T-helper 2 cell treated with Interferon-gamma antibody and Interleukin-4, amounts not matched to agents 5 μg/mL and 100 μg/mL, for 36 hours (primary cell): ENCODE measurements at regions not wholly inside any gene's neighbourhood (a gene's known extent, or its start where the extent isn't known, plus 50 kb on each side); places are given as distances from the start of the nearest gene placed in this dataset.

Experiments
- DNase-seq: peaks from one replicate; pipeline ENCODE4 v3.0.0; 2021; ENCODE audit warnings: low spot score
- H3K27ac Mint-ChIP-seq: one replicate; pipeline ENCODE4 v1.8.0; 2021; ENCODE audit warnings: mild to moderate bottlenecking, mixed read lengths
- H3K27me3 Mint-ChIP-seq: one replicate; pipeline ENCODE4 v1.8.0; 2021; ENCODE audit warnings: low read depth, mixed read lengths
- H3K36me3 Mint-ChIP-seq: one replicate; pipeline ENCODE4 v1.8.0; 2021; ENCODE audit warnings: low read depth, mixed read lengths
- H3K4me1 Mint-ChIP-seq: one replicate; pipeline ENCODE4 v1.8.0; 2021; ENCODE audit warnings: low read depth, mixed read lengths
- H3K4me3 Mint-ChIP-seq: one replicate; pipeline ENCODE4 v1.8.0; 2022; ENCODE audit warnings: mild to moderate bottlenecking, moderate library complexity, mixed read lengths
- H3K9me3 Mint-ChIP-seq: one replicate; pipeline ENCODE4 v1.8.0; 2021; ENCODE audit warnings: mixed read lengths

DNA sequence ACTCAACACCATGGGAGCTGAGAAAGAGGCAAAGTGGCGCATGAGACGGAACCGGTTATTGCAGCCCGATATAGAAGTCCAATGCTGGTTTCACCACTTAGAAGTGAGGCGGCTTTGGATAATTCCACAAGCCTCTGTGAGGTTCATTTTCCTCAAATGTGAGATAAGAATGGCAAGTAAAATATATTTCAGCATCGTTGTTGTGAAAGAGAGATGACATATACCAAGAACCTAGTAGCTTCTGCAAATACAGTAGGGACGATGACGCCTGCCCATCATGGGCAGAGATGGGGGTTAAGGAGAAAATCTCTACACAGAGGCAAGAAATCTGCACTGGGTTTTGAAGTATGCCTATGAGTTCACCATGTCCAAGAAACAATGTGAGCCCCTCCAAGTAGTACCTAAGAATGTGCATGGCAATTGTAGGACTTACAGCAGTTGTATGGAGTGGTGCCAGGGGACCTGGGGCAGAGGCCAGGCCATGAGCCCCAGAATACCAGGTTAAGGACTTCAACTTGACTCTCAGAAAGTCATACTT lies 352.0 kb downstream of the RNF144A start:
- Mint-ChIP-seq H3K4me3 (no peak overlapping the region), H3K27ac (no peak overlapping the region), H3K27me3 (no peaks in the 10 kb centered on the region), H3K9me3 (no peaks in the 10 kb centered on the region), H3K36me3 (no peaks in the 10 kb centered on the region), H3K4me1 (no peaks in the 10 kb centered on the region)
- DNase-seq = no peak

DNA sequence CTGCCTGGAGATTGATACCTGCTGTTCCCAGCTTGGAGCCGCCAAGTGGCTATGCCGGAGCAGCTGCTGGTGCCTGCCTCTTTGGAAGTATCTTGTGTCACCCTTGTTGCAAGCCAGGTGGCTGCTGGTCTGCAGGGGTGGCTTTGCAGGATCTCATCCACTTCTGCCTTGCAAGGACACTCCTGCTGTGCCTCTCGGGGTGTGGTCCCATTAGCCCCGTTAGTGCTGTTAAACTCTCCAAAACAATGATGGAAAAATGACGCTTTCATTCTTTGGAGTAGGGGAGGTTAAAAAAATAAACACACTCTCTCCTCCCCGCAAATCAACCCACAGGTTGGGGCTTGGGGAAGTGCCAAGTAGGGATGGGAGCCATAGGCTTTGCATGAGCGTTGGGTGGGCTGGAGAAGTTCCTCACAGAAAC lies 352.8 kb downstream of the RNF144A start:
- no peaks in the 10 kb centered on the region for H3K36me3 Mint-ChIP-seq
- H3K27me3 Mint-ChIP-seq = no peaks in the 10 kb centered on the region
- H3K4me1 Mint-ChIP-seq = no peaks in the 10 kb centered on the region
- no peaks in the 10 kb centered on the region for H3K9me3 Mint-ChIP-seq
- no peak overlapping the region for H3K4me3 Mint-ChIP-seq
- DNase-seq = no peak
- no peak overlapping the region for H3K27ac Mint-ChIP-seq

DNA sequence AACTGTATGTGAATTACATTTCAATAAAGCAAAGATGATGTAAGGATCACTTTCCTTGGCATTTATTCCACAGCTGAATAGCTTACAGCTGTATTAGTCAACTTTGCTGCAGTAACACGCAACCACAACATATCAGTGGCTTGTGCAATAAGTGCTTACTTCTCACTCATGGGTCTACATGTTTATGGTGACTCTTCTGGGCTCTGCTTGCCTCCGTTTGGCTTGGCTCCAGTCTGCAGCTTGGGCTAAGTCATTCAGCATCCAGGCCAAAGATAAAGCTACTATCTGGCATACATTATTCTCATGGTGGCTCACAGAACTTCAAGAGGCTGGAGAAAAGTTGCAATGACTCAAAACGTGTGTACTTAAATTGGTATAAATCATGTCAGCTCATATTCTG lies 355.0 kb downstream of the RNF144A start:
- Mint-ChIP-seq H3K27ac (no peak overlapping the region), H3K9me3 (no peaks in the 10 kb centered on the region), H3K4me3 (no peak overlapping the region), H3K27me3 (no peaks in the 10 kb centered on the region), H3K4me1 (no peaks in the 10 kb centered on the region), H3K36me3 (no peaks in the 10 kb centered on the region)
- DNase-seq = no peak

DNA sequence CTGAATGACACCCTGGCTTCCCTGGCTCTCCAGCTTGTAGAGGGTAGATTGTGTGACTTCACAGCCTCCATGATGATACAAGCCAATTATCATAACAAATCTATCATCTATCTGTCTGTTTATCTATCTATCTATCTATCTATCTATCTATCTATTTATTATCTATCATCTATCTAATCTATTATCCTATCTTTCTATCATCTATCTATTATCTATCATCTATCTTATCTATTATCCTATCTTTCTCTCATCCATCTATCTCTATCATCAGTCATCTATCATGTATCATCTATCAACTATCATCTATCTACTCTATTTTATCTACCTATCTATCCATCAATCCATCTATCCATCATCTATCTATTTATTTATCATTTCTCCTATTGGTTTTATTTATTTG lies 361.8 kb downstream of the RNF144A start:
- H3K9me3 Mint-ChIP-seq = no peaks in the 10 kb centered on the region
- no peak for DNase-seq
- no peak overlapping the region for H3K27ac Mint-ChIP-seq
- no peak overlapping the region for H3K4me3 Mint-ChIP-seq
- no peaks in the 10 kb centered on the region for H3K4me1 Mint-ChIP-seq
- peaks cover 2% of the 10 kb centered on the region for H3K27me3 Mint-ChIP-seq
- no peaks in the 10 kb centered on the region for H3K36me3 Mint-ChIP-seq

DNA sequence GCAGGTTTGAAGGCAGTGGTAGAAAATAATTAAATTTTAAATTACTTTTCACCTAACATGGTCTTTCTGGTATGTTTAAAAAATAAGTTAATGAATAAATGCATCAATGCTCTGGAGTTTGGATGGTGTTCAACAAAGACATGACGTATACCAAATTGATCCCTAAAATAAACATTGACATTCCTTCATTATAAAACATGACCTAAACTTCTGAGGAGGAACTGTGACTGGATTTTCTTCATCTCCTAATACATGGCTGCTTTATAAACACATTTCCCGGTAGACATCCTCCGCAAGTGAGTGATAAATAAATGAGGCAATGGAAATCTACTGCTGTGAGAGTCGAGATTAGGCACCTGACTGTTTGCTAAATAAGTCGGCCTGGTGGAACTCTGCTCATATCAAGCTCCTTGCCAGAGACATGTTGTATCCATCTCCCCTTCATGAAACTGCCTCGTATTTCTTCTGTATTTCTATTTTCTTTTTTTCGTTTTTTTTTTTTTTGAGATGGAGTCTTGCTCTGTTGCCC lies 362.3 kb downstream of the RNF144A start:
- Mint-ChIP-seq H3K4me1 (no peaks in the 10 kb centered on the region), H3K4me3 (no peak overlapping the region), H3K27me3 (peaks cover 2% of the 10 kb centered on the region), H3K27ac (no peak overlapping the region), H3K36me3 (no peaks in the 10 kb centered on the region), H3K9me3 (no peaks in the 10 kb centered on the region)
- DNase-seq = no peak

DNA sequence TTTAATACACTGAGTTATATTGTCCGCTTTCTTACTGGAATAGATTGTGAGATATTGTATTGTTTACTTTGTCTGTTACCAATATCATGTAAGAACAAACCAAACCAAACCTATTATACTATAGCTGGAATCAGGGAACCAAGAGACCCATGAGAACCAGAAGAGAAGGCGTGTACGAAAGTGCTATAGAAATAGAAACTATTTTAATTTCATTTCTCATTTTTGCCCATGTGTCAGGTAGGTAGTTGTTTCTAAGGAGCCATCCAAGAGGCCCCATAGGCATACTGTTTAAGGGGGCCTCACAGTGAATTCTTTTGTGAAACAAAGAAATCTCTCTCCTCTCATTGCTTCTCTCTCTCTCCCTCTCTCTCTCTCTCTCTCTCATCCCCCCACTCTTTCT lies 363.6 kb downstream of the RNF144A start:
- DNase-seq = no peak
- Mint-ChIP-seq H3K4me3 (no peak overlapping the region), H3K36me3 (no peaks in the 10 kb centered on the region), H3K4me1 (no peaks in the 10 kb centered on the region), H3K27ac (no peak overlapping the region), H3K27me3 (peaks cover 2% of the 10 kb centered on the region), H3K9me3 (no peaks in the 10 kb centered on the region)

DNA sequence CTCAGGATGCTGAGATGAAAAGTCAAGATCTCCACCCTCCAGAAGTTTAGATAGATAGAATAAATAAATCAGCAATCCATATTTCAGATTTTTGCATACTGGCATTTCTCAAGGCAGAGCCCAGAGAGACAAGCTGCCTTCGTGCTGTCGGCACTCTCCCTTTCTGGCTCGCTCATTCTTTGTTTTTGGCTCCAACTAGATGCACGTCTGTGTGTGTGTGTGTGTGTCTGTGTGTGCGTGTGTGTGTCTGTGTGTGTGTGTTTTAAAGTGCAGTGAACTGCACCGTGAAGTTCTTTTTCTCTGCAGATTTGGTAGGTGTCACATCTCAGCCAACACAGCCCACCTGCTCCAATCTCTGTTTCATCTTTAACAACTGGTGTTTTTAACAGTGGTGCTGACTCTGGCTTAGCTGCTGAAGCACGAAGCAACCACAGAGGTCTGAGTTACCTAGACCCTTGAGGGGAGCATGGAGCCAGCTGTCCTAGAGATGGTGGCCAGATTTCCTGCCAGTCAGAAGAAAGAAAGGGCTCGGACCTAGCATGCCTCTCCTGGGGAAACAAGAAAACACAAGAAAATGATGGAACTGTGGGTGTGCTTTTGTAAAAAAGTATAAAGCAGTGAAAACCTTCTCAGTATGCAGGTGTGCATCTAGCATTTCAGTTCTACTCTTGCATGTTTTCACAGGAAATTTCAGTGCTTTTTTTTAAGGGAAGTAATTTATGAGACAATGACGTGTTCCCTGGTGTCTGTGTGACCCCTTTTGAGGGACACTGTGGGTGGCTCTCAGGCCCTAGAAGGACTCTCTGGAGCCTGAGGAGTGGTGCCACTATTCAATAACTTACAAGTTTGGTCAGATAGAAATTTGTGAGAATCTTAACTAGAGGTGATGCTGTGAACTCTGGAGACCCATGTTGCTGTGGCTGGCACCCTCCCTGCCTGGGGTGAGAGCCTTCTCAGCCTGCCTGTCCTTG lies 364.3 kb downstream of the RNF144A start:
- Mint-ChIP-seq H3K36me3 (no peaks in the 10 kb centered on the region), H3K27me3 (peaks cover 2% of the 10 kb centered on the region), H3K4me3 (no peak overlapping the region)

DNA sequence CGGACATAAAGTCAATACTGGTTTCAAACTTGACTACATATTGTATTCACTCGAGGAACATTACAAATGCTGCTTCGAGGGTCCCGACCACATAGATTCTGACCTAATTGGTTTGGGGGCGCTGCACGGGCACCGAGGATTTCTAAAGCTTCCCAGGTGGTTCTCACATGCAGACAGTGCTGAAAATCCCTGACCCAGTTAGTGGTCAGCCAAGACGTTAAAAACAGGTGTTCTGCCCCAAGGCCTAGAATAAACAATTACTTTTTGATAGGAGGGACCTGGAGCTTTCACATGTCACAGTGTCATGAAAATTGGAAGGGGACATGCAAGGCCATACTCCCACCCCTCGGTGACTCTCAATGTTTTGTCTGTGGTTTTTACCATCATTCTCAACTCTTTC lies 368.9 kb downstream of the RNF144A start:
- Mint-ChIP-seq H3K27ac (no peak overlapping the region), H3K4me3 (no peak overlapping the region), H3K36me3 (no peaks in the 10 kb centered on the region), H3K27me3 (peaks cover 2% of the 10 kb centered on the region), H3K9me3 (no peaks in the 10 kb centered on the region), H3K4me1 (no peaks in the 10 kb centered on the region)
- no peak for DNase-seq

More for the DNA sequence above, 364.3 kb downstream of the RNF144A start:
- Mint-ChIP-seq H3K4me1 (no peaks in the 10 kb centered on the region), H3K27ac (no peak overlapping the region), H3K9me3 (no peaks in the 10 kb centered on the region)
- DNase-seq = no peak

DNA sequence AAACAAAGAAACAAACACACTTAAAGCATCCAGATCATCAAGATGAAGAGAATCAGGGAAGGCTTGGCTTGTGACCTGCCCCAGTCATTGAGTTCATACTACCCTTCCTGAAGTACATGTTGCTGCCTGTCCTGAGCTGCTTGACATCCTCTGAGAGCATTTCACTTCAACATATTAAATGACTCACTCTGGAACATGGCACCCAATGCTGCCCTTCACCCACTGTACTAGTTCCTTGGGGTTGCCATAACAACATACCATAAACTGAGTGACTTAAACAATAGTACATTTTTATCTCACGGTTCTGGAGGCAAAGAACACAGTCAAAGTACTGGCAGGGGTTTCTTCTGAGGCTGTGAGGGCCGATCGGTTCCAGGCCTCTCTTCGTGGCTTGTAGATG lies 371.3 kb downstream of the RNF144A start:
- Mint-ChIP-seq H3K4me1 (no peaks in the 10 kb centered on the region), H3K4me3 (no peak overlapping the region), H3K27me3 (no peaks in the 10 kb centered on the region), H3K9me3 (no peaks in the 10 kb centered on the region), H3K27ac (no peak overlapping the region), H3K36me3 (no peaks in the 10 kb centered on the region)
- DNase-seq = no peak

DNA sequence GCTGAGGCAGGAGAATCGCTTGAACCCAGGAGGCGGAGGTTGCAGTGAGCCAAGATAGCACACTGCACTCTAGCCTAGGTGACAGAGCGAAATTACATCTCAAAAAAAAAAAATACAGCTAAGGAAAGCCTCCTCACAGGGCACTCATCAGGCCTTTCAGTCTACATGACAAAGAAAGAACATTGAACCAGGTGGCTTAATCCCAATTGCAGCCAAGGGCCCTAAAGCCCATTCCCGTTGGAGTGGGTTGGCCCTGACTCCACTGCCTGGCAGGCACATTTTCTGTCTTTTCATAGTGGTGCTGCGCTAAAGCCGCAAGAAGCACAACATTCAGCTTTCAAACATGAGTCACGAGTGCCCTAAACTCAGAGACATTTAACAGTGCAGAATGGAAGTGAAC lies 372.5 kb downstream of the RNF144A start:
- Mint-ChIP-seq H3K9me3 (no peaks in the 10 kb centered on the region), H3K36me3 (no peaks in the 10 kb centered on the region), H3K27me3 (peaks cover 3% of the 10 kb centered on the region), H3K4me3 (no peak overlapping the region), H3K27ac (no peak overlapping the region), H3K4me1 (no peaks in the 10 kb centered on the region)
- no peak for DNase-seq

DNA sequence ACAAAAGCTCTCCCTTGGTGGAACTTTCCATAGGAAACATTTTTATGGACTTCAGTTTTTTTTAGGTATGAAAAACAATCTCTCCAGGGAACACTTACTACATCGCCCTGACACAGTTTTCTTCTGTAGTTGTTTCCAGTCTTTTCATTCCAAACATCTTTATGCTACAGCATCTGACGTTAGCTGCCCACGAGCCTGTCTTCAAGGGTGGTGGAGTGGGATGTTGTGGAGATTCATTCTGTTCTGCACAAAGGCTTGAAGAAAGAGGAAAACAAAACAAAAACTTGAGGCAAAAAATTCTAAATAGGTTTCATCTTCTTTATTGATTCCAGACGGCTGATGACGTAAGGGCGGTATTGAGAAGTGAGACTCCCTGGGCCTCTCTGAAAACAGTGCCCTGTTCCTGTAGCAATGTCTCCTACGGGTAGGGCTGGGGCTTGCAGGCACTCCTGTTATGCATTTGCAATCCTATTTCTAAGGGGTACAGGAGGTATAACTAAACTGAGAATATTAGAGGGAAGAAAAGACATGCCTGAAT lies 375.0 kb downstream of the RNF144A start:
- H3K36me3 Mint-ChIP-seq = no peaks in the 10 kb centered on the region
- DNase-seq = no peak
- H3K9me3 Mint-ChIP-seq = no peaks in the 10 kb centered on the region
- H3K4me1 Mint-ChIP-seq = no peaks in the 10 kb centered on the region
- H3K27me3 Mint-ChIP-seq = peaks cover 3% of the 10 kb centered on the region
- H3K27ac Mint-ChIP-seq = no peak overlapping the region
- H3K4me3 Mint-ChIP-seq = no peak overlapping the region

DNA sequence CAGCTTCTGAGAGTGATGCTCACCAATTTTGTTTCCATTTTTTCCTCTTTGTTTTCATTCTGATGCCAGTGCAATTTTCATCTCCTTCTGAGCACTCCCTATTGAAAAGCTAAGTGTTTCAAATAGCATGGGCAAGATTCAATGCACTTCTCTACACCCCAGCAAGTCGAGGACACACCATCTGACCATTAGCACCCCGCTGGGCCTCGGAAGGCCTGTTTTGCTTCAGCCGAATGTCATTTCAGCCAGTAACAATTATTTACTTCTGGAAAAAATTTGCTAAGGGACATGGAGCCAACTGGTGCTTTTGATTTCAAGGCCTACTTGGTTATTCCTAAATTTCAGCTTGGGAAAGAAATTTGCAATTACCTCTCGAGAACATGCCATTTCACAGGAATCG lies 392.4 kb downstream of the RNF144A start:
- H3K36me3 Mint-ChIP-seq = no peaks in the 10 kb centered on the region
- no peak overlapping the region for H3K27ac Mint-ChIP-seq
- no peaks in the 10 kb centered on the region for H3K4me1 Mint-ChIP-seq
- H3K9me3 Mint-ChIP-seq = no peaks in the 10 kb centered on the region
- no peak overlapping the region for H3K4me3 Mint-ChIP-seq
- peaks cover 9% of the 10 kb centered on the region for H3K27me3 Mint-ChIP-seq
- no peak for DNase-seq

DNA sequence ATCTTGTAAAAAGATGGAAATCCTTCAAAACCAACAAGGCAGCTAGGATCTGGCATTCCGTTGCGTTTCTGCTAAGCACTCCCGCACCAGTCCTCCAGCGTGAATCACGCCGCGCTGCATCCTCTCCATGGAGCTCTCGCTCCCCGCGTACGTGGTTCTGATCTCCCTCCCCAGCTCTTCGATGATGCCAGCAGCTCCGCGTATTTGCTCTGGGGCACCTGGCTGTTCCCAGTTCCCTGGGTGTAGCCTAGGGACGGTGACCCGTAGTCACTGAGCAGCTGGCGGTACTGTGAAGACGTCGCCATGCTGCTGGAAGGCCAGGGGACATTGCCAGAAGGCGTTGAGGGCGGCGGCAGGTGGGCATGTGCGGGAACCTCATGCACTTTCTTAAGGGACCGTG lies 407.5 kb downstream of the RNF144A start:
- no peaks in the 10 kb centered on the region for H3K36me3 Mint-ChIP-seq
- no peak overlapping the region for H3K27ac Mint-ChIP-seq
- H3K9me3 Mint-ChIP-seq = no peaks in the 10 kb centered on the region
- DNase-seq = no peak
- peaks cover 12% of the 10 kb centered on the region for H3K27me3 Mint-ChIP-seq
- H3K4me3 Mint-ChIP-seq = no peak overlapping the region
- peaks cover 1% of the 10 kb centered on the region for H3K4me1 Mint-ChIP-seq

DNA sequence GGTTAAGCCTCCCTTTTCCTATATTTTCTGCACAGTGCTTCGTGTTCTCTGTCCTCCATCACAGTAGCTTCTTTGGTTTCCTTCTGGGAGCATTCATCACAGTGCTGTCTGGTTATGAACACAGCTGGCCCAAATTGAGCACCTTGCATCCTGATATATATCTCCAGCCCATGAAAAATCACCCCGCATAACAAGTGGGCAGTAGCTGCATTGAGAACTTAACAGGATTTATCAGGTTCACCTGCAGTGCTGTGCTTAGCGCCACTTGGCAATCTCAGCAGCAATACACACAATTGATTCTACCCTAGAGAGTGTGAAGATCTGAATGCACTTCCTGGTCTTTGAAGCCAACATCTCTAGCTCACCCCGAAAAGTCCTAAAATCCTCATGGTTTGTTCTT lies 408.0 kb downstream of the RNF144A start:
- Mint-ChIP-seq H3K9me3 (no peaks in the 10 kb centered on the region), H3K27ac (no peak overlapping the region)

More for the DNA sequence above, 408.0 kb downstream of the RNF144A start:
- H3K4me3 Mint-ChIP-seq = no peak overlapping the region
- peaks cover 1% of the 10 kb centered on the region for H3K4me1 Mint-ChIP-seq
- no peak for DNase-seq
- H3K36me3 Mint-ChIP-seq = no peaks in the 10 kb centered on the region
- H3K27me3 Mint-ChIP-seq = peaks cover 12% of the 10 kb centered on the region
